PFSK-1 (cell line): ENCODE measurements at regions not wholly inside any gene's neighbourhood (a gene's known extent, or its start where the extent isn't known, plus 50 kb on each side); places are given as distances from the start of the nearest gene placed in this dataset.

ENCODE experiments used
- FOXP2 ChIP-seq: optimal IDR thresholded peaks from 2 replicates; pipeline ENCODE3; 2011; ENCODE audit warnings: borderline replicate concordance, control low read depth, inconsistent platforms; ENCODE audit not compliant: insufficient read depth; ENCODE audit errors: extremely low read length, extremely low read depth
- POLR2AphosphoS5 ChIP-seq: IDR thresholded peaks from 2 replicates; pipeline ENCODE4 v1.6.1; 2012; ENCODE audit warnings: low read depth, mild to moderate bottlenecking, control low read depth, low read length, moderate library complexity
- SIN3A ChIP-seq: IDR thresholded peaks from 2 replicates; pipeline ENCODE4 v1.6.1; 2012; ENCODE audit warnings: mild to moderate bottlenecking, low read length, moderate library complexity, borderline replicate concordance; ENCODE audit not compliant: insufficient read depth
- TAF1 ChIP-seq: IDR thresholded peaks from 2 replicates; pipeline ENCODE4 v1.6.1; 2012; ENCODE audit warnings: low read length, control low read depth, borderline replicate concordance; ENCODE audit not compliant: insufficient read depth
- TF ChIP-seq, protein P1 (sequence below), 2 experiments: IDR thresholded peaks; 2 replicates each; pipeline versions ENCODE4 v1.6.1 to v1.8.0; 2011 to 2012; ENCODE audit warnings: low read depth in 2 of 2, low read length in 2 of 2, control low read depth in 1 of 2, inconsistent platforms in 1 of 2, mild to moderate bottlenecking in 1 of 2, moderate library complexity in 1 of 2; ENCODE audit not compliant: insufficient read depth in 1 of 2

DNA sequence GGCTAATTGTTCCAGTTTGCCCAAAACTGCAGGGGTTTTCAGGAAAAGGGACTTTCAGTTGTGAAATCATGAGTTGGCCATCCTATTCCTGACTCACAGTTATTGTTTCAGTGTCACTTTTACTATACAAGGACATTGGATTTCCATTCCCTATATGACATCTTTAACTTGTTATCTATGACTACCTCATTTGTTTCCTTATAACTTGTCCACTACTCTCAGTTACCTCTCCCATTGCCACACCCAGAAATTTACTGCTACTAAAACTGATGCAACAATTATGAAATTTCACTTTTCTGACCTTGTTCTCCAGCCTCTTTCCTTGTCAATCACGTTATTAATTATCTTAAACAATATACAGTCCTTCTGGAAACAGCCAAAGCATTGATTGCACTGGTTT, 116.5 kb upstream of the ZNF804A start:
- no peak for TF ChIP-seq SIN3A
- TF ChIP-seq, protein P1, sequence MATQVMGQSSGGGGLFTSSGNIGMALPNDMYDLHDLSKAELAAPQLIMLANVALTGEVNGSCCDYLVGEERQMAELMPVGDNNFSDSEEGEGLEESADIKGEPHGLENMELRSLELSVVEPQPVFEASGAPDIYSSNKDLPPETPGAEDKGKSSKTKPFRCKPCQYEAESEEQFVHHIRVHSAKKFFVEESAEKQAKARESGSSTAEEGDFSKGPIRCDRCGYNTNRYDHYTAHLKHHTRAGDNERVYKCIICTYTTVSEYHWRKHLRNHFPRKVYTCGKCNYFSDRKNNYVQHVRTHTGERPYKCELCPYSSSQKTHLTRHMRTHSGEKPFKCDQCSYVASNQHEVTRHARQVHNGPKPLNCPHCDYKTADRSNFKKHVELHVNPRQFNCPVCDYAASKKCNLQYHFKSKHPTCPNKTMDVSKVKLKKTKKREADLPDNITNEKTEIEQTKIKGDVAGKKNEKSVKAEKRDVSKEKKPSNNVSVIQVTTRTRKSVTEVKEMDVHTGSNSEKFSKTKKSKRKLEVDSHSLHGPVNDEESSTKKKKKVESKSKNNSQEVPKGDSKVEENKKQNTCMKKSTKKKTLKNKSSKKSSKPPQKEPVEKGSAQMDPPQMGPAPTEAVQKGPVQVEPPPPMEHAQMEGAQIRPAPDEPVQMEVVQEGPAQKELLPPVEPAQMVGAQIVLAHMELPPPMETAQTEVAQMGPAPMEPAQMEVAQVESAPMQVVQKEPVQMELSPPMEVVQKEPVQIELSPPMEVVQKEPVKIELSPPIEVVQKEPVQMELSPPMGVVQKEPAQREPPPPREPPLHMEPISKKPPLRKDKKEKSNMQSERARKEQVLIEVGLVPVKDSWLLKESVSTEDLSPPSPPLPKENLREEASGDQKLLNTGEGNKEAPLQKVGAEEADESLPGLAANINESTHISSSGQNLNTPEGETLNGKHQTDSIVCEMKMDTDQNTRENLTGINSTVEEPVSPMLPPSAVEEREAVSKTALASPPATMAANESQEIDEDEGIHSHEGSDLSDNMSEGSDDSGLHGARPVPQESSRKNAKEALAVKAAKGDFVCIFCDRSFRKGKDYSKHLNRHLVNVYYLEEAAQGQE (IDR thresholded peaks at IDR 0.05; ENCODE audit: insufficient read depth in 1 of 2, low read depth in 2 of 2, low read length in 2 of 2), result no peak
- TF ChIP-seq POLR2AphosphoS5, result no peak
- TF ChIP-seq TAF1, result no peak
- no peak for TF ChIP-seq FOXP2

DNA sequence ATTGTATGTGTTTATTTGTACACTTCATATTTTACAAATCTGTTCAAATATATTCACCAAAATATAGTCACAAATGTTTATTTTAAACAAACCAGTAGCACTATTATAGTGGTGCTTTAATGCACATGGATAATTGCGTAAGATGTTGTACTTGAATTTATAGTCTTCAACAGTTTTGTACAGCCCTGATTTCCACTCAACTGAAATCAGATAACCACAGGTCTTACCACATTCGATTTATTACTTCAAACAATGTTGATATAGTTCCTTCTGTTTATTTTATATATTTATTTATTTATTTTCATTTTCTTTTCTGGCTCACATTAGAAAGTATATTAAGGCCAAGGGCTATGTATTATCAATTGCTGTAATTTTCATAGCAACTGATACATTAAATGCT, 99.4 kb upstream of the ZNF804A start:
- TF ChIP-seq SIN3A (no peak), FOXP2 (no peak)

DNA sequence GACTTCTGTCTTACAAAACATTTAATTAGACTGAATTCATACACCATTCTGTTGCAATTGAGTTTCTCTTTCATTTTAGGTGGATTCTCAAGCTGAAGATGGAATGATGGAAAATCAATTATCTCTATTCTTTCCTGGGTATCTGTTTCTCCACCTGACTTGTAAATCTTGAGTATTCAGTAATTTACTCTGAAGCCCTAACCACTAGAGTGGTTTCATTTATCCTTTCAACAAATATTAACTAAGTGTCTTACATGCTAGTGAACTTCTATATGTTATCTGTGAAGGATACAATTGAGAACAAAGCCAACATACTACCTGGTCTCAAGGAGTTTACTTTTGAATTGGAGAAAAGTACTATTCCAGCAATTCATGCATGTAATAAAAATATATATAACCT, 94.1 kb upstream of the ZNF804A start:
- TF ChIP-seq SIN3A, result no peak
- no peak for TF ChIP-seq TAF1
- TF ChIP-seq FOXP2, result no peak
- TF ChIP-seq, protein P1 (IDR thresholded peaks at IDR 0.05; ENCODE audit: insufficient read depth in 1 of 2, low read depth in 2 of 2, low read length in 2 of 2), result no peak
- no peak for TF ChIP-seq POLR2AphosphoS5

DNA sequence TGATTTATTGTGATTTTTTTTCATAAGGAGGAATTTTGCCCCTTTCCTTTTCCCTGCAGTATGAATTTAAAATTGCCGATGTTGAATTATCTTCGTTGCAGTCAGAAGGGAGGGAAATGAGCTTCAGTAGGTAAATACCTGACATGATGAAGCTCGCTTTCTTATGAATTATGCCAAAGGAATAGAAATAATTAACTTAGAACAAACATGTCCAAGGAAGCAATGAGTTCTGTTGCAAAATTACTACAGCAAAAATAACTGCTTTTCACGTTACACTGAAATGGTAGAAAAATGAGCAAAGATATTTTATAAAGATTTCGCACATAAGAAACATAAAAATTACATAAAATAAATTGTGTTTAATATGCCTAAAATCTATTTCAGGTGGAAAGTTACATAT, 91.1 kb upstream of the ZNF804A start:
- TF ChIP-seq, protein P1 (IDR thresholded peaks at IDR 0.05; ENCODE audit: insufficient read depth in 1 of 2, low read depth in 2 of 2, low read length in 2 of 2), result no peak
- TF ChIP-seq FOXP2, result no peak
- no peak for TF ChIP-seq SIN3A
- TF ChIP-seq TAF1, result no peak
- TF ChIP-seq POLR2AphosphoS5, result no peak

DNA sequence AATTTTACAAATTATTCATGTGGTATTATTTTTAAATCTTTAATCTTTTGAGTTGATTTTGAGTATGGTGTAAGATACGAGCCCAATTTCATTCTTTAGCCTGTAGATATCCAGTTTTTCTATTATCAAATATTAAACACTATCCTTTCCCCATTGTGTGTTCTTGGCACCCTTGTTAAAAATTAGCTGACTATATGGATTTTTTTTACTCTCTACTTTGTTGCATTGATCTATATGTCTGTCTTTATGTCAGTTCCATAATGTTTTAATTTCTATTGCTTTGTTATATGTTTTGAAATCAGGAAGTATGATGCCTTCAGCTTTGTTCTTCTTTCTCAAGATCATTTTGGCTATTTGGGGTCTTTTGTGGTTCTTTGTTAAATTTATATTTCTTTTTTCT, 80.9 kb upstream of the ZNF804A start:
- no peak for TF ChIP-seq SIN3A
- no peak for TF ChIP-seq TAF1
- no peak for TF ChIP-seq FOXP2
- TF ChIP-seq POLR2AphosphoS5, result no peak
- TF ChIP-seq, protein P1 (IDR thresholded peaks at IDR 0.05; ENCODE audit: insufficient read depth in 1 of 2, low read depth in 2 of 2, low read length in 2 of 2), result no peak
